ENCODE measurements at regions not wholly inside any gene's neighbourhood (a gene's known extent, or its start where the extent isn't known, plus 50 kb on each side); places are given as distances from the start of the nearest gene placed in this dataset.

DNA sequence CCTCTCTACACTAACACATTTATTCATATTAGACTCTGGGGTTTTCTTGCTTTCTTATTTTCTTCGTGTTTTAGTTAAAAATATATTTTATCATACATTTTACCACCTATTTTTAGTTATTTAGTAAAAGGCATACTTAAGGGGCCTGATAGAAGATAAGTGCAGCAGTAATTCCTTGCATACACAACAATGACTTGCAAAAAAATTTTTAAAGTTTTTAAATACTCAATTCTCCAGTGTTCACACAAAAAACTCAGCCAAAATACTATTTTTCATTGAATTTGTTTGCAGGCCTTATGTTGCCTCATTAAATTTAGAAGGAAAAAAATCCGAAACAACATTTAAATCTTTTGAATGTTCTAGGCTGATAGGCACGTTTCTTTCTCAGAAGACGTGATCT is 2431.7 kb downstream of the PCDH9 start:
- no peaks in the 10 kb centered on the region for H3K9me3 ChIP-seq (ENCODE audit: low read depth)
- TF ChIP-seq EZH2phosphoT487 (IDR thresholded peaks at IDR 0.05; ENCODE audit: low read depth, severe bottlenecking, unreplicated experiment) (no peak), EZH2 (IDR thresholded peaks at IDR 0.05; ENCODE audit: borderline replicate concordance) (no peak)
- TF ChIP-seq, protein P1, sequence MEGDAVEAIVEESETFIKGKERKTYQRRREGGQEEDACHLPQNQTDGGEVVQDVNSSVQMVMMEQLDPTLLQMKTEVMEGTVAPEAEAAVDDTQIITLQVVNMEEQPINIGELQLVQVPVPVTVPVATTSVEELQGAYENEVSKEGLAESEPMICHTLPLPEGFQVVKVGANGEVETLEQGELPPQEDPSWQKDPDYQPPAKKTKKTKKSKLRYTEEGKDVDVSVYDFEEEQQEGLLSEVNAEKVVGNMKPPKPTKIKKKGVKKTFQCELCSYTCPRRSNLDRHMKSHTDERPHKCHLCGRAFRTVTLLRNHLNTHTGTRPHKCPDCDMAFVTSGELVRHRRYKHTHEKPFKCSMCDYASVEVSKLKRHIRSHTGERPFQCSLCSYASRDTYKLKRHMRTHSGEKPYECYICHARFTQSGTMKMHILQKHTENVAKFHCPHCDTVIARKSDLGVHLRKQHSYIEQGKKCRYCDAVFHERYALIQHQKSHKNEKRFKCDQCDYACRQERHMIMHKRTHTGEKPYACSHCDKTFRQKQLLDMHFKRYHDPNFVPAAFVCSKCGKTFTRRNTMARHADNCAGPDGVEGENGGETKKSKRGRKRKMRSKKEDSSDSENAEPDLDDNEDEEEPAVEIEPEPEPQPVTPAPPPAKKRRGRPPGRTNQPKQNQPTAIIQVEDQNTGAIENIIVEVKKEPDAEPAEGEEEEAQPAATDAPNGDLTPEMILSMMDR (IDR thresholded peaks at IDR 0.05; ENCODE audit: poor library complexity), result no peak
- H3K27ac ChIP-seq, result no peak overlapping the region
- H3K4me2 ChIP-seq, result no peak overlapping the region
- H3K4me1 ChIP-seq (ENCODE audit: insufficient read depth), result no peaks in the 10 kb centered on the region
- H3K27me3 ChIP-seq, result no peaks in the 10 kb centered on the region
- no peaks in the 10 kb centered on the region for H3K36me3 ChIP-seq (replicated peaks; ENCODE audit: insufficient read depth, low read depth)
- H2AFZ ChIP-seq, result no peak overlapping the region
- no peak for DNase-seq (ENCODE audit: low spot score)
- H4K20me1 ChIP-seq (ENCODE audit: insufficient read depth, poor library complexity, severe bottlenecking), result no peaks in the 10 kb centered on the region
- no peaks in the 10 kb centered on the region for H3K79me2 ChIP-seq
- WGBS (ENCODE audit: low lambda C conversion rate, missing lambda C conversion rate), result 93% methylated on average over 4 of the region's 4 CpGs
- H3K4me3 ChIP-seq, result no peak overlapping the region
- no peaks in the 10 kb centered on the region for H3K9me2 ChIP-seq (replicated peaks; ENCODE audit: insufficient read depth)

- TF ChIP-seq EZH2 (IDR thresholded peaks at IDR 0.05; ENCODE audit: borderline replicate concordance) (no peak), EZH2phosphoT487 (IDR thresholded peaks at IDR 0.05; ENCODE audit: low read depth, severe bottlenecking, unreplicated experiment) (no peak)
- TF ChIP-seq, protein P1 (IDR thresholded peaks at IDR 0.05; ENCODE audit: poor library complexity), result no peak
- H4K20me1 ChIP-seq (ENCODE audit: insufficient read depth, poor library complexity, severe bottlenecking), result no peaks in the 10 kb centered on the region
- no peaks in the 10 kb centered on the region for H3K36me3 ChIP-seq (replicated peaks; ENCODE audit: insufficient read depth, low read depth)
- H3K27me3 ChIP-seq, result no peaks in the 10 kb centered on the region
- no peaks in the 10 kb centered on the region for H3K79me2 ChIP-seq
- no peaks in the 10 kb centered on the region for H3K9me2 ChIP-seq (replicated peaks; ENCODE audit: insufficient read depth)
- H3K4me2 ChIP-seq, result no peak overlapping the region
- H3K4me3 ChIP-seq, result no peak overlapping the region
- WGBS (ENCODE audit: low lambda C conversion rate, missing lambda C conversion rate), result 84% methylated on average over 3 of the region's 3 CpGs
- no peaks in the 10 kb centered on the region for H3K9me3 ChIP-seq (ENCODE audit: low read depth)
- no peak for DNase-seq (ENCODE audit: low spot score)
- no peak overlapping the region for H2AFZ ChIP-seq
- no peaks in the 10 kb centered on the region for H3K4me1 ChIP-seq (ENCODE audit: insufficient read depth)
- H3K27ac ChIP-seq, result no peak overlapping the region
Observed at GRCh38 chr13:64793592-64793991, 2436.5 kb downstream of the PCDH9 start.

GRCh38 chr13:64793131-64793530 is 2437.0 kb downstream of the PCDH9 start:
- WGBS (ENCODE audit: low lambda C conversion rate, missing lambda C conversion rate), result 91% methylated on average over 3 of the region's 3 CpGs
- Histone ChIP-seq H3K27ac (no peak overlapping the region), H3K4me2 (no peak overlapping the region), H3K9me2 (replicated peaks; ENCODE audit: insufficient read depth) (no peaks in the 10 kb centered on the region), H3K36me3 (replicated peaks; ENCODE audit: insufficient read depth, low read depth) (no peaks in the 10 kb centered on the region), H3K4me1 (ENCODE audit: insufficient read depth) (no peaks in the 10 kb centered on the region), H3K79me2 (no peaks in the 10 kb centered on the region), H3K4me3 (no peak overlapping the region), H4K20me1 (ENCODE audit: insufficient read depth, poor library complexity, severe bottlenecking) (no peaks in the 10 kb centered on the region), H3K27me3 (no peaks in the 10 kb centered on the region), H3K9me3 (ENCODE audit: low read depth) (no peaks in the 10 kb centered on the region), H2AFZ (no peak overlapping the region)
- no peak for DNase-seq (ENCODE audit: low spot score)
- no peak for TF ChIP-seq EZH2 (IDR thresholded peaks at IDR 0.05; ENCODE audit: borderline replicate concordance)
- no peak for TF ChIP-seq EZH2phosphoT487 (IDR thresholded peaks at IDR 0.05; ENCODE audit: low read depth, severe bottlenecking, unreplicated experiment)
- TF ChIP-seq, protein P1 (IDR thresholded peaks at IDR 0.05; ENCODE audit: poor library complexity), result no peak

DNA sequence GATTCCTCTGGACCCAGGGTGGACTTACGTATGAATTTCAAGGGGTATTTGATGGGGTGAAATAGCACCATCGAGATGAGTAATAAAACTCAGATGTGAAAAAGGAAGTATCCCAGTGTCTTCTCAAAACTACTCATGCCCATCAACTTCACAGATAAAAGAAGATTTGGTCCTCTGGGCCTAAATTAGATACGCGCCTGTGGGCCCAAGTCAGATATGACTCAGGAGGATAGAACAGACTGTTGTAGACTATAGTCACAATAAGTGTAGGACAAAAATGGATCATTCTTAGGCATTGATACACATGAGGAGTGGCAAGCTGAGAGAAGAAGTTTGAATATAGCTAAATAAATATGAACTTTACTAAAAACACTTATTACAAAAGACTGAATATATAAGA is 2438.8 kb downstream of the PCDH9 start:
- H3K9me2 ChIP-seq (replicated peaks; ENCODE audit: insufficient read depth), result no peaks in the 10 kb centered on the region
- H3K27ac ChIP-seq, result no peak overlapping the region
- no peak for DNase-seq (ENCODE audit: low spot score)
- TF ChIP-seq EZH2phosphoT487 (IDR thresholded peaks at IDR 0.05; ENCODE audit: low read depth, severe bottlenecking, unreplicated experiment) (no peak), EZH2 (IDR thresholded peaks at IDR 0.05; ENCODE audit: borderline replicate concordance) (no peak)
- TF ChIP-seq, protein P1 (IDR thresholded peaks at IDR 0.05; ENCODE audit: poor library complexity), result no peak
- H3K4me2 ChIP-seq, result no peak overlapping the region
- no peaks in the 10 kb centered on the region for H3K9me3 ChIP-seq (ENCODE audit: low read depth)
- no peak overlapping the region for H2AFZ ChIP-seq
- H3K4me1 ChIP-seq (ENCODE audit: insufficient read depth), result no peaks in the 10 kb centered on the region
- H3K36me3 ChIP-seq (replicated peaks; ENCODE audit: insufficient read depth, low read depth), result no peaks in the 10 kb centered on the region
- WGBS (ENCODE audit: low lambda C conversion rate, missing lambda C conversion rate), result 96% methylated on average over 4 of the region's 4 CpGs
- H3K79me2 ChIP-seq, result no peaks in the 10 kb centered on the region
- no peaks in the 10 kb centered on the region for H4K20me1 ChIP-seq (ENCODE audit: insufficient read depth, poor library complexity, severe bottlenecking)
- no peak overlapping the region for H3K4me3 ChIP-seq
- no peaks in the 10 kb centered on the region for H3K27me3 ChIP-seq

Measured in hepatocyte (in vitro differentiated cells).